IMR-90 (cell line): ENCODE measurements at regions not wholly inside any gene's neighbourhood (a gene's known extent, or its start where the extent isn't known, plus 50 kb on each side); places are given as distances from the start of the nearest gene placed in this dataset.

Experiments
- ATAC-seq: fragments of 200-7000 bp; cut with Tn5 transposase; 2 replicates; pipeline ENCODE4 v1.9.1; 2020; ENCODE audit warnings: low read depth, mild to moderate bottlenecking, moderate library complexity
- BruUV-seq: library from RNA; stranded (reverse); fragments of 400-500 nt; replicated peaks from 2 replicates; lab custom pipeline; 2021; lab: Mats Ljungman, UMichigan
- CTCF ChIA-PET: fragments of 300-600 bp; formaldehyde crosslinking; extraction: SDS; loops from one replicate; lab custom pipeline; 2021; ENCODE audit warnings: antibody characterized with exemption; lab: Yijun Ruan, JAX
- POLR2A ChIA-PET: fragments of 300-600 bp; sonication (Branson Sonifier 250); formaldehyde crosslinking; loops from one replicate; lab custom pipeline; 2022; ENCODE audit warnings: antibody characterized with exemption; ENCODE audit not compliant: unreplicated experiment; lab: Charles Lee
- DNase-seq: peaks from one replicate; pipeline ENCODE4 v3.0.0; 2013
- H2AFZ ChIP-seq: replicated peaks from 2 replicates; pipeline ENCODE3; 2013; ENCODE audit warnings: low read length, mild to moderate bottlenecking; ENCODE audit not compliant: poor library complexity
- H2AK5ac ChIP-seq: 2 replicates; pipeline ENCODE4 v1.6.1; 2013; ENCODE audit warnings: low read depth, low read length, inconsistent platforms
- H2AK9ac ChIP-seq: replicated peaks from 2 replicates; pipeline ENCODE3; 2013; ENCODE audit warnings: mild to moderate bottlenecking, low read depth, low read length, moderate library complexity; ENCODE audit not compliant: poor library complexity
- H2BK120ac ChIP-seq: 2 replicates; pipeline ENCODE4 v1.6.1; 2013; ENCODE audit warnings: low read depth, low read length, inconsistent platforms
- H2BK15ac ChIP-seq: 3 replicates; pipeline ENCODE4 v1.6.1; 2013; ENCODE audit warnings: low read depth, low read length, inconsistent platforms
- H2BK20ac ChIP-seq: 2 replicates; pipeline ENCODE4 v1.6.1; 2013; ENCODE audit warnings: low read depth, mild to moderate bottlenecking, inconsistent platforms, low read length, moderate library complexity
- H2BK5ac ChIP-seq: 2 replicates; pipeline ENCODE4 v1.6.1; 2013; ENCODE audit warnings: mild to moderate bottlenecking, low read depth, low read length, inconsistent platforms; ENCODE audit not compliant: poor library complexity, severe bottlenecking
- H3K14ac ChIP-seq: replicated peaks from 2 replicates; pipeline ENCODE4 v1.6.1; 2013; ENCODE audit warnings: low read depth, low read length, inconsistent platforms
- H3K18ac ChIP-seq: 2 replicates; pipeline ENCODE4 v1.6.1; 2013; ENCODE audit warnings: low read depth, low read length, control low read depth
- H3K23ac ChIP-seq: 2 replicates; pipeline ENCODE4 v1.6.1; 2013; ENCODE audit warnings: low read depth, low read length, inconsistent platforms
- H3K27ac ChIP-seq: 2 replicates; pipeline ENCODE4 v1.5.1; 2013; ENCODE audit warnings: mild to moderate bottlenecking, control low read depth, low read length; ENCODE audit not compliant: insufficient read depth
- H3K27me3 ChIP-seq: 2 replicates; pipeline ENCODE4 v1.6.1; 2013; ENCODE audit warnings: low read length; ENCODE audit not compliant: control insufficient read depth, insufficient read depth
- H3K36me3 ChIP-seq: 2 replicates; pipeline ENCODE4 v1.6.1; 2013; ENCODE audit warnings: low read length, mixed read lengths; ENCODE audit not compliant: control insufficient read depth, insufficient read depth
- H3K4ac ChIP-seq: 2 replicates; pipeline ENCODE4 v1.6.1; 2013; ENCODE audit warnings: low read depth, low read length, inconsistent platforms
- H3K4me1 ChIP-seq: 2 replicates; pipeline ENCODE4 v1.6.1; 2013; ENCODE audit warnings: low read length, mixed read lengths; ENCODE audit not compliant: control insufficient read depth, insufficient read depth
- H3K4me2 ChIP-seq: 2 replicates; pipeline ENCODE4 v1.6.1; 2013; ENCODE audit warnings: low read depth, mild to moderate bottlenecking, control low read depth, low read length, moderate library complexity
- H3K4me3 ChIP-seq: 2 replicates; pipeline ENCODE4 v1.5.1; 2013; ENCODE audit warnings: low read depth, mild to moderate bottlenecking, control low read depth, low read length, moderate library complexity; ENCODE audit not compliant: insufficient read depth
- H3K56ac ChIP-seq: 2 replicates; pipeline ENCODE4 v1.6.1; 2013; ENCODE audit warnings: low read length, inconsistent platforms; ENCODE audit not compliant: insufficient read depth; ENCODE audit errors: extremely low read depth
- H3K79me1 ChIP-seq, 2 experiments: 2 replicates each; pipeline ENCODE4 v1.6.1; 2013; ENCODE audit warnings: low read length in 2 of 2, inconsistent platforms in 1 of 2, low read depth in 1 of 2
- H3K9ac ChIP-seq: 2 replicates; pipeline ENCODE4 v1.6.1; 2013; ENCODE audit warnings: low read depth, low read length, control low read depth
- H3K9me1 ChIP-seq: 2 replicates; pipeline ENCODE4 v1.6.1; 2013; ENCODE audit warnings: low read length, inconsistent platforms; ENCODE audit not compliant: insufficient read depth
- H3K9me3 ChIP-seq: 2 replicates; pipeline ENCODE4 v1.6.1; 2013; ENCODE audit warnings: low read length; ENCODE audit not compliant: control insufficient read depth, insufficient read depth
- H4K20me1 ChIP-seq: 2 replicates; pipeline ENCODE4 v1.6.1; 2013; ENCODE audit warnings: low read length, inconsistent platforms; ENCODE audit not compliant: insufficient read depth
- H4K5ac ChIP-seq: 2 replicates; pipeline ENCODE4 v1.6.1; 2013; ENCODE audit warnings: mild to moderate bottlenecking, low read depth, low read length, control low read depth
- H4K8ac ChIP-seq, 2 experiments: 2 replicates each; pipeline ENCODE4 v1.6.1; 2013; ENCODE audit warnings: low read depth in 2 of 2, low read length in 2 of 2, control low read depth in 1 of 2, inconsistent platforms in 1 of 2
- H4K91ac ChIP-seq: 2 replicates; pipeline ENCODE4 v1.6.1; 2013; ENCODE audit warnings: low read depth, low read length, inconsistent platforms; ENCODE audit not compliant: insufficient read depth
- BHLHE40 ChIP-seq: fragments of 150-350 bp; IDR thresholded peaks from 2 replicates; pipeline ENCODE4 v1.6.1; 2016; ENCODE audit warnings: mild to moderate bottlenecking, low read depth, low read length
- CEBPB ChIP-seq: IDR thresholded peaks from 2 replicates; pipeline ENCODE4 v1.6.1; 2012; ENCODE audit warnings: low read depth, low read length, improper control_type of control experiment
- CHD1 ChIP-seq: IDR thresholded peaks from 2 replicates; pipeline ENCODE4 v1.6.1; 2012; ENCODE audit warnings: low read depth, low read length, improper control_type of control experiment
- FOS ChIP-seq: fragments of 150-350 bp; IDR thresholded peaks from 2 replicates; pipeline ENCODE4 v1.6.1; 2016; ENCODE audit warnings: low read depth, low read length
- MAFK ChIP-seq: IDR thresholded peaks from 2 replicates; pipeline ENCODE4 v1.6.1; 2012; ENCODE audit warnings: low read depth, low read length, improper control_type of control experiment
- MAZ ChIP-seq: IDR thresholded peaks from 2 replicates; pipeline ENCODE4 v1.6.1; 2012; ENCODE audit warnings: low read depth, mild to moderate bottlenecking, low read length, improper control_type of control experiment, moderate library complexity, borderline replicate concordance
- MXI1 ChIP-seq: IDR thresholded peaks from 2 replicates; pipeline ENCODE4 v1.6.1; 2012; ENCODE audit warnings: low read depth, mild to moderate bottlenecking, low read length, moderate library complexity, borderline replicate concordance
- POLR2A ChIP-seq: IDR thresholded peaks from 2 replicates; pipeline ENCODE4 v1.6.1; 2012; ENCODE audit warnings: mild to moderate bottlenecking, low read depth, low read length
- RAD21 ChIP-seq: IDR thresholded peaks from 2 replicates; pipeline ENCODE4 v1.6.1; 2012; ENCODE audit warnings: low read length, improper control_type of control experiment
- RCOR1 ChIP-seq: IDR thresholded peaks from 2 replicates; pipeline ENCODE4 v1.6.1; 2012; ENCODE audit warnings: mild to moderate bottlenecking, low read length, improper control_type of control experiment; ENCODE audit not compliant: insufficient replicate concordance
- RFX5 ChIP-seq: IDR thresholded peaks from 2 replicates; pipeline ENCODE4 v1.8.0; 2012; ENCODE audit warnings: low read depth, mild to moderate bottlenecking, low read length, moderate library complexity
- SMC3 ChIP-seq: fragments of 150-350 bp; IDR thresholded peaks from 2 replicates; pipeline ENCODE4 v1.6.1; 2016; ENCODE audit warnings: low read depth, mild to moderate bottlenecking, antibody characterized with exemption, low read length, moderate library complexity
- whole genome bisulfite sequencing, 2 experiments: methylation state at CpG; one replicate each; pipeline versions ENCODE4 v1.1.5 to v1.1.7; 2013; ENCODE audit warnings: missing lambda C conversion rate in 2 of 2; ENCODE audit not compliant: insufficient read length in 1 of 2; ENCODE audit errors: extremely low coverage in 2 of 2; 5-methylcytosine and 5-hydroxymethylcytosine counted together
- dilution Hi-C: fragments of 300-500 bp; cut with HindIII; formaldehyde crosslinking; loops from one replicate; pipeline ENCODE4 v1.14.3; 2018; ENCODE audit warnings: low sequenced_read_pairs; ENCODE audit not compliant: unreplicated experiment
- in situ Hi-C: fragments of 300-500 bp; cut with MboI; formaldehyde crosslinking; loops from 3 replicates; pipeline ENCODE4 v1.14.3; 2019; ENCODE audit warnings: low sequenced_read_pairs, inconsistent platforms, mixed read lengths
- intact Hi-C: fragments of 100-400 bp; cut with micrococcal nuclease; formaldehyde crosslinking; loops from 2 replicates; pipeline ENCODE4 v1.10.0; 2022
- TF ChIP-seq, protein P1 (sequence below): fragments of 150-350 bp; IDR thresholded peaks from 2 replicates; pipeline ENCODE4 v1.6.1; 2017; ENCODE audit warnings: mild to moderate bottlenecking, antibody characterized with exemption, low read length, low read depth
- TF ChIP-seq, protein P2 (sequence below): fragments of 150-350 bp; IDR thresholded peaks from 2 replicates; pipeline ENCODE4 v1.6.1; 2016; ENCODE audit warnings: low read depth, mild to moderate bottlenecking, low read length, moderate library complexity, borderline replicate concordance
- TF ChIP-seq, protein P3 (sequence below): conservative IDR thresholded peaks from 2 replicates; pipeline ENCODE4 v1.5.1; 2012; ENCODE audit warnings: mild to moderate bottlenecking, low read depth, low read length, improper control_type of control experiment

DNA sequence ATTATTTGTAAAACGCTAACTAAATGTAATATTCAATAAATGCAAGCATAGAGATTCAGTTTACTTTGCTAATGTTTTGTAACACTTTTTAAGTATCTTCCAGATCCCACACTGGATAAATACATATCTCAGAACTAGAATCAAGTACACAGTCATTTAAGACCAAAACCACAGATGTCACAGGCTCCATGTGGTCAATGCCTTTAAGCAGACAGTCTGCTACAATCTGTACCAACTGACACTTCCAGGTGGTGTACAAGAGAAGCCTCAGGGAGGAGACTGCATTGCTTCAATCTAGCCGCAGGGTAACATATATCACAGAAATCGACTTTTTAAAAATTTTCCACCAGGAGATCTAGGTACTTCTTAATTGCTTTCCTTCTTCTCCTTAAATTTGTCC, 229.6 kb upstream of the DIAPH2 start:
- POLR2A ChIA-PET, result no interaction called here
- in situ Hi-C loops, result no loop called here

More for the DNA sequence above, 229.6 kb upstream of the DIAPH2 start:
- DNase-seq, result no peak
- H3K36me3 ChIP-seq, result no peaks in the 10 kb centered on the region
- H4K5ac ChIP-seq, result no peak overlapping the region
- no peak overlapping the region for H3K18ac ChIP-seq
- TF ChIP-seq MXI1 (no peak), CHD1 (no peak), CEBPB (no peak), SMC3 (no peak), RAD21 (no peak), FOS (no peak), MAFK (no peak), BHLHE40 (no peak), RFX5 (no peak), POLR2A (no peak), RCOR1 (no peak), MAZ (no peak)
- TF ChIP-seq, protein P1, sequence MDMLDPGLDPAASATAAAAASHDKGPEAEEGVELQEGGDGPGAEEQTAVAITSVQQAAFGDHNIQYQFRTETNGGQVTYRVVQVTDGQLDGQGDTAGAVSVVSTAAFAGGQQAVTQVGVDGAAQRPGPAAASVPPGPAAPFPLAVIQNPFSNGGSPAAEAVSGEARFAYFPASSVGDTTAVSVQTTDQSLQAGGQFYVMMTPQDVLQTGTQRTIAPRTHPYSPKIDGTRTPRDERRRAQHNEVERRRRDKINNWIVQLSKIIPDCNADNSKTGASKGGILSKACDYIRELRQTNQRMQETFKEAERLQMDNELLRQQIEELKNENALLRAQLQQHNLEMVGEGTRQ, result no peak
- TF ChIP-seq, protein P2, sequence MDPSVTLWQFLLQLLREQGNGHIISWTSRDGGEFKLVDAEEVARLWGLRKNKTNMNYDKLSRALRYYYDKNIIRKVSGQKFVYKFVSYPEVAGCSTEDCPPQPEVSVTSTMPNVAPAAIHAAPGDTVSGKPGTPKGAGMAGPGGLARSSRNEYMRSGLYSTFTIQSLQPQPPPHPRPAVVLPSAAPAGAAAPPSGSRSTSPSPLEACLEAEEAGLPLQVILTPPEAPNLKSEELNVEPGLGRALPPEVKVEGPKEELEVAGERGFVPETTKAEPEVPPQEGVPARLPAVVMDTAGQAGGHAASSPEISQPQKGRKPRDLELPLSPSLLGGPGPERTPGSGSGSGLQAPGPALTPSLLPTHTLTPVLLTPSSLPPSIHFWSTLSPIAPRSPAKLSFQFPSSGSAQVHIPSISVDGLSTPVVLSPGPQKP, result no peak
- TF ChIP-seq, protein P3, sequence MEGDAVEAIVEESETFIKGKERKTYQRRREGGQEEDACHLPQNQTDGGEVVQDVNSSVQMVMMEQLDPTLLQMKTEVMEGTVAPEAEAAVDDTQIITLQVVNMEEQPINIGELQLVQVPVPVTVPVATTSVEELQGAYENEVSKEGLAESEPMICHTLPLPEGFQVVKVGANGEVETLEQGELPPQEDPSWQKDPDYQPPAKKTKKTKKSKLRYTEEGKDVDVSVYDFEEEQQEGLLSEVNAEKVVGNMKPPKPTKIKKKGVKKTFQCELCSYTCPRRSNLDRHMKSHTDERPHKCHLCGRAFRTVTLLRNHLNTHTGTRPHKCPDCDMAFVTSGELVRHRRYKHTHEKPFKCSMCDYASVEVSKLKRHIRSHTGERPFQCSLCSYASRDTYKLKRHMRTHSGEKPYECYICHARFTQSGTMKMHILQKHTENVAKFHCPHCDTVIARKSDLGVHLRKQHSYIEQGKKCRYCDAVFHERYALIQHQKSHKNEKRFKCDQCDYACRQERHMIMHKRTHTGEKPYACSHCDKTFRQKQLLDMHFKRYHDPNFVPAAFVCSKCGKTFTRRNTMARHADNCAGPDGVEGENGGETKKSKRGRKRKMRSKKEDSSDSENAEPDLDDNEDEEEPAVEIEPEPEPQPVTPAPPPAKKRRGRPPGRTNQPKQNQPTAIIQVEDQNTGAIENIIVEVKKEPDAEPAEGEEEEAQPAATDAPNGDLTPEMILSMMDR, result no peak
- H3K23ac ChIP-seq, result no peak overlapping the region
- H3K4me3 ChIP-seq, result no peak overlapping the region
- intact Hi-C loops, result no loop called here
- H3K9me3 ChIP-seq, result peaks cover 2% of the 10 kb centered on the region
- no peak overlapping the region for H3K14ac ChIP-seq
- no peak overlapping the region for H3K56ac ChIP-seq
- H4K20me1 ChIP-seq, result no peaks in the 10 kb centered on the region
- no peak overlapping the region for H2BK20ac ChIP-seq
- no peak overlapping the region for H2AFZ ChIP-seq
- H3K4ac ChIP-seq, result no peak overlapping the region
- no peak overlapping the region for H4K91ac ChIP-seq
- no peak overlapping the region for H3K27ac ChIP-seq
- H3K9me1 ChIP-seq, result no peaks in the 10 kb centered on the region
- WGBS, 2 experiments, result no CpG with 5 or more reads among the region's 3 CpGs
- no peak overlapping the region for H2BK15ac ChIP-seq
- H3K4me2 ChIP-seq, result no peak overlapping the region
- H3K4me1 ChIP-seq, result no peaks in the 10 kb centered on the region
- H2BK120ac ChIP-seq, result no peak overlapping the region
- H3K27me3 ChIP-seq, result no peaks in the 10 kb centered on the region
- no peak overlapping the region for H4K8ac ChIP-seq
- H3K9ac ChIP-seq, result no peak overlapping the region
- H2BK5ac ChIP-seq, result no peak overlapping the region
- dilution Hi-C loops, result no loop called here
- H2AK5ac ChIP-seq, result no peak overlapping the region
- no peak overlapping the region for H2AK9ac ChIP-seq
- BruUV-seq, result no TSS peak
- no peak for ATAC-seq
- H3K79me1 ChIP-seq, result no peaks in the 10 kb centered on the region
- CTCF ChIA-PET, result no interaction called here
